ENCODE measurements at regions not wholly inside any gene's neighbourhood (a gene's known extent, or its start where the extent isn't known, plus 50 kb on each side); places are given as distances from the start of the nearest gene placed in this dataset.

DNA sequence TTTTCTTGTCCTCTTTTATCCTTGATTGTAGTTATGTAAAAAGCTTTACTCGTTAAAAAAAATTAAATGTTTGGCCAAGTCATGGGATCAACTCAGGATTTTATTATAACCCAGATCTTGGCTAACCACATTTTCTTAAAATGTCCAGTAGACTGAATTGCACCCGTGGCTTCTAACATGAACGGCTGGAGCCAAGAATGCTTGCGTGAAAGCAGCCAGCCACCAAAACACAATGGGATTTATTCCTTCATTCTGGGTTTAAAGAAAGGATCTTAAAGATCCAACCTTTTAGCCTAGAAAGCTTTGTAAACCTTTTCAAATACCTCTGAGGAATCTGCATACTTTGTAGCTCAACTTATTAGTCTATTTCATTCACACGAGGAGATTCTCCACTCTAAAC is 404.4 kb downstream of the USP25 start:
- no peaks in the 10 kb centered on the region for H3K4me1 ChIP-seq (ENCODE audit: insufficient read depth, poor library complexity, severe bottlenecking)
- no peak overlapping the region for H3K4me3 ChIP-seq (ENCODE audit: severe bottlenecking)
- H3K36me3 ChIP-seq (ENCODE audit: low read depth) = no peaks in the 10 kb centered on the region
- H3K9me3 ChIP-seq (ENCODE audit: severe bottlenecking) = no peaks in the 10 kb centered on the region
- no peak overlapping the region for H3K27ac ChIP-seq (ENCODE audit: poor library complexity, severe bottlenecking)
- TF ChIP-seq, protein P1, sequence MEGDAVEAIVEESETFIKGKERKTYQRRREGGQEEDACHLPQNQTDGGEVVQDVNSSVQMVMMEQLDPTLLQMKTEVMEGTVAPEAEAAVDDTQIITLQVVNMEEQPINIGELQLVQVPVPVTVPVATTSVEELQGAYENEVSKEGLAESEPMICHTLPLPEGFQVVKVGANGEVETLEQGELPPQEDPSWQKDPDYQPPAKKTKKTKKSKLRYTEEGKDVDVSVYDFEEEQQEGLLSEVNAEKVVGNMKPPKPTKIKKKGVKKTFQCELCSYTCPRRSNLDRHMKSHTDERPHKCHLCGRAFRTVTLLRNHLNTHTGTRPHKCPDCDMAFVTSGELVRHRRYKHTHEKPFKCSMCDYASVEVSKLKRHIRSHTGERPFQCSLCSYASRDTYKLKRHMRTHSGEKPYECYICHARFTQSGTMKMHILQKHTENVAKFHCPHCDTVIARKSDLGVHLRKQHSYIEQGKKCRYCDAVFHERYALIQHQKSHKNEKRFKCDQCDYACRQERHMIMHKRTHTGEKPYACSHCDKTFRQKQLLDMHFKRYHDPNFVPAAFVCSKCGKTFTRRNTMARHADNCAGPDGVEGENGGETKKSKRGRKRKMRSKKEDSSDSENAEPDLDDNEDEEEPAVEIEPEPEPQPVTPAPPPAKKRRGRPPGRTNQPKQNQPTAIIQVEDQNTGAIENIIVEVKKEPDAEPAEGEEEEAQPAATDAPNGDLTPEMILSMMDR (IDR thresholded peaks at IDR 0.05; ENCODE audit: poor library complexity, severe bottlenecking) = no peak
- H3K27me3 ChIP-seq (ENCODE audit: insufficient read depth, poor library complexity, severe bottlenecking) = no peaks in the 10 kb centered on the region
- ATAC-seq (ENCODE audit: low read depth) (no peak), DNase-seq (ENCODE audit: low spot score) (no peak)

- DNase-seq (ENCODE audit: low spot score) = no peak
- Histone ChIP-seq H3K27me3 (ENCODE audit: insufficient read depth, poor library complexity, severe bottlenecking) (no peaks in the 10 kb centered on the region), H3K4me3 (ENCODE audit: severe bottlenecking) (no peak overlapping the region), H3K27ac (ENCODE audit: poor library complexity, severe bottlenecking) (no peak overlapping the region), H3K4me1 (ENCODE audit: insufficient read depth, poor library complexity, severe bottlenecking) (no peaks in the 10 kb centered on the region), H3K9me3 (ENCODE audit: severe bottlenecking) (no peaks in the 10 kb centered on the region), H3K36me3 (ENCODE audit: low read depth) (no peaks in the 10 kb centered on the region)
- no peak for ATAC-seq (ENCODE audit: low read depth)
- TF ChIP-seq, protein P1 (IDR thresholded peaks at IDR 0.05; ENCODE audit: poor library complexity, severe bottlenecking) = no peak
These were observed 407.3 kb downstream of the USP25 start for GRCh38 chr21:16137106-16137505.

DNA sequence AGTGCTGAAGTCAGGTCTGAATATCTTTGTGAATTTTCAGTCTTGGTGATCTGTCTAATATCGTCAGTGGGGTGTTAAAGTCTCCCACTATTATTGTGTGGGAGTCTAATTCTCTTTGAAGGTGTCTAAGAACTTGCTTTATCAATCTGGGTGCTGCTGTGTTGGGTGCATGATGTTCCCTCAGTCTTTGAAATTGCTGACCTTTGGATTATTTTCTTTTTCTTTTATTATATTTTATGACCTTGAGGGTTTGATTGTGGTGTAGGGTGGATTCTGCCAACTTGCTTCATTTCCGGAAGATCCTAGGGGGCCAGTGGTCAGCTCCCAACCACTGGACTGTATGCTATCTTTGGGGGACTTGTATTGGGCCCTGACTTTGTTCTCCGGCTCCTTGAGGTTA is 415.3 kb downstream of the USP25 start:
- TF ChIP-seq, protein P1 (IDR thresholded peaks at IDR 0.05; ENCODE audit: poor library complexity, severe bottlenecking) = no peak

GRCh38 chr21:16145479-16145878 is 415.7 kb downstream of the USP25 start:
- H3K4me3 ChIP-seq (ENCODE audit: severe bottlenecking) = no peak overlapping the region
- no peaks in the 10 kb centered on the region for H3K9me3 ChIP-seq (ENCODE audit: severe bottlenecking)
- H3K4me1 ChIP-seq (ENCODE audit: insufficient read depth, poor library complexity, severe bottlenecking) = no peaks in the 10 kb centered on the region
- H3K27ac ChIP-seq (ENCODE audit: poor library complexity, severe bottlenecking) = no peak overlapping the region
- no peak for DNase-seq (ENCODE audit: low spot score)
- TF ChIP-seq, protein P1 (IDR thresholded peaks at IDR 0.05; ENCODE audit: poor library complexity, severe bottlenecking) = no peak
- no peaks in the 10 kb centered on the region for H3K36me3 ChIP-seq (ENCODE audit: low read depth)
- no peaks in the 10 kb centered on the region for H3K27me3 ChIP-seq (ENCODE audit: insufficient read depth, poor library complexity, severe bottlenecking)
- ATAC-seq (ENCODE audit: low read depth) = no peak

More for the DNA sequence above, 415.3 kb downstream of the USP25 start:
- Histone ChIP-seq H3K27me3 (ENCODE audit: insufficient read depth, poor library complexity, severe bottlenecking) (no peaks in the 10 kb centered on the region), H3K4me3 (ENCODE audit: severe bottlenecking) (no peak overlapping the region), H3K9me3 (ENCODE audit: severe bottlenecking) (no peaks in the 10 kb centered on the region), H3K4me1 (ENCODE audit: insufficient read depth, poor library complexity, severe bottlenecking) (no peaks in the 10 kb centered on the region), H3K36me3 (ENCODE audit: low read depth) (no peaks in the 10 kb centered on the region), H3K27ac (ENCODE audit: poor library complexity, severe bottlenecking) (no peak overlapping the region)
- DNase-seq (ENCODE audit: low spot score) (no peak), ATAC-seq (ENCODE audit: low read depth) (no peak)

- Histone ChIP-seq H3K4me1 (ENCODE audit: insufficient read depth, poor library complexity, severe bottlenecking) (no peaks in the 10 kb centered on the region), H3K36me3 (ENCODE audit: low read depth) (no peaks in the 10 kb centered on the region), H3K4me3 (ENCODE audit: severe bottlenecking) (no peak overlapping the region), H3K27me3 (ENCODE audit: insufficient read depth, poor library complexity, severe bottlenecking) (no peaks in the 10 kb centered on the region), H3K27ac (ENCODE audit: poor library complexity, severe bottlenecking) (no peak overlapping the region), H3K9me3 (ENCODE audit: severe bottlenecking) (no peaks in the 10 kb centered on the region)
- TF ChIP-seq, protein P1 (IDR thresholded peaks at IDR 0.05; ENCODE audit: poor library complexity, severe bottlenecking) = no peak
- no peak for ATAC-seq (ENCODE audit: low read depth)
- no peak for DNase-seq (ENCODE audit: low spot score)
These were observed 424.5 kb downstream of the USP25 start for GRCh38 chr21:16154321-16154720.

All from RWPE2 (cell line).